ENCODE measurements at regions not wholly inside any gene's neighbourhood (a gene's known extent, or its start where the extent isn't known, plus 50 kb on each side); places are given as distances from the start of the nearest gene placed in this dataset.

GRCh38 chr16:52165961-52166360, 381.0 kb downstream of the TOX3 start:
- Histone ChIP-seq H3K36me3 (ENCODE audit: control insufficient read depth in 1 of 2, insufficient read depth in 2 of 2, low read length in 2 of 2) (no peaks in the 10 kb centered on the region), H3K9me3 (ENCODE audit: control insufficient read depth in 1 of 2, insufficient read depth in 1 of 2, low read depth in 1 of 2, low read length in 2 of 2) (peaks cover 0 to 12% of the 10 kb centered on the region in 2 experiments; a peak in 2 of 4 replicates), H3K4me1 (ENCODE audit: control insufficient read depth in 1 of 2, insufficient read depth in 2 of 2, low read length in 2 of 2) (no peaks in the 10 kb centered on the region), H3K79me2 (ENCODE audit: insufficient read depth, low read length) (no peaks in the 10 kb centered on the region), H3K27me3 (ENCODE audit: insufficient read depth, low read length) (no peaks in the 10 kb centered on the region), H3K4me2 (ENCODE audit: low read length) (no peak overlapping the region), H3K9me2 (ENCODE audit: insufficient read depth) (no peaks in the 10 kb centered on the region), H3K27ac (ENCODE audit: low read depth, low read length) (no peak overlapping the region), H3K4me3 (replicated peaks in 1 of 2; ENCODE audit: low read depth in 1 of 2, low read length in 2 of 2) (no peak overlapping the region), H2AFZ (ENCODE audit: low read depth, low read length, poor library complexity, severe bottlenecking) (no peak overlapping the region), H3K9ac (ENCODE audit: low read length) (no peak overlapping the region), H4K20me1 (ENCODE audit: insufficient read depth) (no peaks in the 10 kb centered on the region)
- ATAC-seq (no peak), DNase-seq (ENCODE audit: low read depth, low spot score) (no peak)
- POLR2A ChIA-PET, result no interaction called here
- BruUV-seq (replicated peaks), result no TSS peak
- intact Hi-C loops (cut with micrococcal nuclease), result no loop called here
- CTCF ChIA-PET, result no interaction called here
- TF ChIP-seq POLR2AphosphoS5 (IDR thresholded peaks at IDR 0.05; ENCODE audit: low read depth, low read length) (no peak), ZFX (IDR thresholded peaks at IDR 0.05) (no peak)
- TF ChIP-seq, protein P1, sequence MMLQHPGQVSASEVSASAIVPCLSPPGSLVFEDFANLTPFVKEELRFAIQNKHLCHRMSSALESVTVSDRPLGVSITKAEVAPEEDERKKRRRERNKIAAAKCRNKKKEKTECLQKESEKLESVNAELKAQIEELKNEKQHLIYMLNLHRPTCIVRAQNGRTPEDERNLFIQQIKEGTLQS (IDR thresholded peaks at IDR 0.05), result no peak
- TF ChIP-seq, protein P2, sequence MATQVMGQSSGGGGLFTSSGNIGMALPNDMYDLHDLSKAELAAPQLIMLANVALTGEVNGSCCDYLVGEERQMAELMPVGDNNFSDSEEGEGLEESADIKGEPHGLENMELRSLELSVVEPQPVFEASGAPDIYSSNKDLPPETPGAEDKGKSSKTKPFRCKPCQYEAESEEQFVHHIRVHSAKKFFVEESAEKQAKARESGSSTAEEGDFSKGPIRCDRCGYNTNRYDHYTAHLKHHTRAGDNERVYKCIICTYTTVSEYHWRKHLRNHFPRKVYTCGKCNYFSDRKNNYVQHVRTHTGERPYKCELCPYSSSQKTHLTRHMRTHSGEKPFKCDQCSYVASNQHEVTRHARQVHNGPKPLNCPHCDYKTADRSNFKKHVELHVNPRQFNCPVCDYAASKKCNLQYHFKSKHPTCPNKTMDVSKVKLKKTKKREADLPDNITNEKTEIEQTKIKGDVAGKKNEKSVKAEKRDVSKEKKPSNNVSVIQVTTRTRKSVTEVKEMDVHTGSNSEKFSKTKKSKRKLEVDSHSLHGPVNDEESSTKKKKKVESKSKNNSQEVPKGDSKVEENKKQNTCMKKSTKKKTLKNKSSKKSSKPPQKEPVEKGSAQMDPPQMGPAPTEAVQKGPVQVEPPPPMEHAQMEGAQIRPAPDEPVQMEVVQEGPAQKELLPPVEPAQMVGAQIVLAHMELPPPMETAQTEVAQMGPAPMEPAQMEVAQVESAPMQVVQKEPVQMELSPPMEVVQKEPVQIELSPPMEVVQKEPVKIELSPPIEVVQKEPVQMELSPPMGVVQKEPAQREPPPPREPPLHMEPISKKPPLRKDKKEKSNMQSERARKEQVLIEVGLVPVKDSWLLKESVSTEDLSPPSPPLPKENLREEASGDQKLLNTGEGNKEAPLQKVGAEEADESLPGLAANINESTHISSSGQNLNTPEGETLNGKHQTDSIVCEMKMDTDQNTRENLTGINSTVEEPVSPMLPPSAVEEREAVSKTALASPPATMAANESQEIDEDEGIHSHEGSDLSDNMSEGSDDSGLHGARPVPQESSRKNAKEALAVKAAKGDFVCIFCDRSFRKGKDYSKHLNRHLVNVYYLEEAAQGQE (IDR thresholded peaks at IDR 0.05; ENCODE audit: low read depth), result no peak
- TF ChIP-seq, protein P3, sequence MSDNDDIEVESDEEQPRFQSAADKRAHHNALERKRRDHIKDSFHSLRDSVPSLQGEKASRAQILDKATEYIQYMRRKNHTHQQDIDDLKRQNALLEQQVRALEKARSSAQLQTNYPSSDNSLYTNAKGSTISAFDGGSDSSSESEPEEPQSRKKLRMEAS (IDR thresholded peaks at IDR 0.05), result no peak
- RAD21 ChIA-PET (ENCODE audit: low non-redundant PET in 1 of 2, low total read pairs in 2 of 2, uncharacterized antibody in 2 of 2, unreplicated experiment in 2 of 2), result no interaction called here

GRCh38 chr16:52149003-52149402, 397.9 kb downstream of the TOX3 start:
- no peaks in the 10 kb centered on the region for H4K20me1 ChIP-seq (ENCODE audit: insufficient read depth)
- H2AFZ ChIP-seq (ENCODE audit: low read depth, low read length, poor library complexity, severe bottlenecking), result no peak overlapping the region
- H3K9ac ChIP-seq (ENCODE audit: low read length), result no peak overlapping the region
- RAD21 ChIA-PET (ENCODE audit: low non-redundant PET in 1 of 2, low total read pairs in 2 of 2, uncharacterized antibody in 2 of 2, unreplicated experiment in 2 of 2), result no interaction called here
- no TSS peak for BruUV-seq (replicated peaks)
- DNase-seq (ENCODE audit: low read depth, low spot score), result no peak
- peaks cover 0 to 10% of the 10 kb centered on the region in 2 experiments; a peak in 2 of 4 replicates for H3K9me3 ChIP-seq (ENCODE audit: control insufficient read depth in 1 of 2, insufficient read depth in 1 of 2, low read depth in 1 of 2, low read length in 2 of 2)
- no peak for TF ChIP-seq ZFX (IDR thresholded peaks at IDR 0.05)
- TF ChIP-seq YY1 (IDR thresholded peaks at IDR 0.05; ENCODE audit: extremely low read depth, insufficient replicate concordance, low read depth, low read length), result no peak
- TF ChIP-seq CBX3 (IDR thresholded peaks at IDR 0.05; ENCODE audit: low read depth), result no peak
- no peak for TF ChIP-seq SP1 (IDR thresholded peaks at IDR 0.05; ENCODE audit: low read depth)
- no peak for TF ChIP-seq FOSL1 (IDR thresholded peaks at IDR 0.05; ENCODE audit: low read depth)
- no peak for TF ChIP-seq TCF7L2 (IDR thresholded peaks at IDR 0.05; ENCODE audit: borderline replicate concordance, extremely low read depth, insufficient read depth, insufficient read length)
- TF ChIP-seq EZH2phosphoT487 (IDR thresholded peaks at IDR 0.05; ENCODE audit: borderline replicate concordance), result no peak
- TF ChIP-seq POLR2A (IDR thresholded peaks at IDR 0.05; ENCODE audit: borderline replicate concordance, extremely low read depth, insufficient read depth, insufficient read length), result no peak
- TF ChIP-seq SRF (IDR thresholded peaks at IDR 0.05; ENCODE audit: low read depth), result no peak
- TF ChIP-seq, protein P1 (IDR thresholded peaks at IDR 0.05), result no peak
- no peak for TF ChIP-seq JUND (IDR thresholded peaks at IDR 0.05)
- no peak for TF ChIP-seq ELF1 (IDR thresholded peaks at IDR 0.05; ENCODE audit: borderline replicate concordance, low read depth)
- POLR2A ChIA-PET, result no interaction called here
- no peaks in the 10 kb centered on the region for H3K9me2 ChIP-seq (ENCODE audit: insufficient read depth)
- H3K27me3 ChIP-seq (ENCODE audit: insufficient read depth, low read length), result no peaks in the 10 kb centered on the region
- H3K79me2 ChIP-seq (ENCODE audit: insufficient read depth, low read length), result no peaks in the 10 kb centered on the region
- no peaks in the 10 kb centered on the region for H3K4me1 ChIP-seq (ENCODE audit: control insufficient read depth in 1 of 2, insufficient read depth in 2 of 2, low read length in 2 of 2)
- no peak overlapping the region for H3K4me2 ChIP-seq (ENCODE audit: low read length)
- intact Hi-C loops (cut with micrococcal nuclease), result no loop called here
- H3K27ac ChIP-seq (ENCODE audit: low read depth, low read length), result no peak overlapping the region
- no peaks in the 10 kb centered on the region for H3K36me3 ChIP-seq (ENCODE audit: control insufficient read depth in 1 of 2, insufficient read depth in 2 of 2, low read length in 2 of 2)
- CTCF ChIA-PET, result no interaction called here
- no peak for ATAC-seq
- no peak overlapping the region for H3K4me3 ChIP-seq (replicated peaks in 1 of 2; ENCODE audit: low read depth in 1 of 2, low read length in 2 of 2)
